ENCODE measurements at regions not wholly inside any gene's neighbourhood (a gene's known extent, or its start where the extent isn't known, plus 50 kb on each side); places are given as distances from the start of the nearest gene placed in this dataset.
A peak's percentile ranks its signal among the peaks of the same experiment; 100 is the strongest.

GRCh38 chr2:237260039-237260620, 153.8 kb downstream of the COL6A3 start:
- Histone ChIP-seq H3K18ac (ENCODE audit: low read depth in 1 of 2, low read length in 2 of 2) (no peak overlapping the region), H2BK120ac (ENCODE audit: low read depth, low read length) (no peak overlapping the region), H3K79me1 (replicated peaks; ENCODE audit: low read length, poor library complexity, severe bottlenecking) (no peaks in the 10 kb centered on the region), H3K9me3 (ENCODE audit: control insufficient read depth, low read length) (no peaks in the 10 kb centered on the region), H3K27me3 (ENCODE audit: control insufficient read depth in 1 of 2, insufficient read depth in 1 of 2, low read length in 2 of 2) (no peaks in the 10 kb centered on the region), H3K9ac (ENCODE audit: low read length) (peak overlapping the region; percentile 24), H3K14ac (ENCODE audit: low read length in 2 of 2) (no peak overlapping the region), H3K27ac (ENCODE audit: low read length, poor library complexity, severe bottlenecking) (no peak overlapping the region), H3K36me3 (ENCODE audit: control insufficient read depth in 1 of 2, insufficient read depth in 2 of 2, low read depth in 1 of 2, low read length in 2 of 2) (no peaks in the 10 kb centered on the region), H2AFZ (ENCODE audit: low read depth, low read length) (no peak overlapping the region), H2AK5ac (ENCODE audit: low read length, severe bottlenecking) (no peak overlapping the region), H3K4me1 (ENCODE audit: control insufficient read depth, insufficient read depth, low read depth, low read length) (peaks cover 21% of the 10 kb centered on the region), H2BK15ac (ENCODE audit: low read depth, poor library complexity, severe bottlenecking) (no peak overlapping the region), H3K4me3 (ENCODE audit: insufficient read depth in 1 of 2, low read depth in 1 of 2, low read length in 2 of 2) (no peak overlapping the region), H2BK12ac (ENCODE audit: low read length in 2 of 2) (peak overlapping the region in 1 of 2 experiments; percentile 66), H3K4me2 (ENCODE audit: low read length, poor library complexity, severe bottlenecking) (no peak overlapping the region), H3K4ac (ENCODE audit: low read depth in 1 of 2, low read length in 2 of 2) (no peak overlapping the region), H2BK5ac (ENCODE audit: low read depth, low read length, poor library complexity, severe bottlenecking) (no peak overlapping the region), H4K8ac (ENCODE audit: low read length) (no peak overlapping the region), H4K91ac (ENCODE audit: low read length) (no peak overlapping the region), H3K23ac (ENCODE audit: low read length in 2 of 2) (no peak overlapping the region)
- no peak for DNase-seq
- WGBS = 64% methylated on average over 2 of the region's 2 CpGs

GRCh38 chr2:237260686-237261085, 153.3 kb downstream of the COL6A3 start:
- H2BK15ac ChIP-seq (ENCODE audit: low read depth, poor library complexity, severe bottlenecking) = no peak overlapping the region
- H3K79me1 ChIP-seq (replicated peaks; ENCODE audit: low read length, poor library complexity, severe bottlenecking) = no peaks in the 10 kb centered on the region
- no peaks in the 10 kb centered on the region for H3K36me3 ChIP-seq (ENCODE audit: control insufficient read depth in 1 of 2, insufficient read depth in 2 of 2, low read depth in 1 of 2, low read length in 2 of 2)
- 95% methylated on average over 4 of the region's 4 CpGs for WGBS
- H3K18ac ChIP-seq (ENCODE audit: low read depth in 1 of 2, low read length in 2 of 2) = peak overlapping the region in 1 of 2 experiments; percentile 37
- H4K8ac ChIP-seq (ENCODE audit: low read length) = no peak overlapping the region
- H3K14ac ChIP-seq (ENCODE audit: low read length in 2 of 2) = no peak overlapping the region
- no peak overlapping the region for H3K4me3 ChIP-seq (ENCODE audit: insufficient read depth in 1 of 2, low read depth in 1 of 2, low read length in 2 of 2)
- peaks cover 21% of the 10 kb centered on the region for H3K4me1 ChIP-seq (ENCODE audit: control insufficient read depth, insufficient read depth, low read depth, low read length)
- no peak overlapping the region for H2BK5ac ChIP-seq (ENCODE audit: low read depth, low read length, poor library complexity, severe bottlenecking)
- H2AFZ ChIP-seq (ENCODE audit: low read depth, low read length) = no peak overlapping the region
- H2BK12ac ChIP-seq (ENCODE audit: low read length in 2 of 2) = peak overlapping the region in 1 of 2 experiments; percentile 17
- no peaks in the 10 kb centered on the region for H3K9me3 ChIP-seq (ENCODE audit: control insufficient read depth, low read length)
- H3K23ac ChIP-seq (ENCODE audit: low read length in 2 of 2) = no peak overlapping the region
- H3K27ac ChIP-seq (ENCODE audit: low read length, poor library complexity, severe bottlenecking) = no peak overlapping the region
- no peak overlapping the region for H3K4me2 ChIP-seq (ENCODE audit: low read length, poor library complexity, severe bottlenecking)
- DNase-seq = no peak
- H3K9ac ChIP-seq (ENCODE audit: low read length) = no peak overlapping the region
- H4K91ac ChIP-seq (ENCODE audit: low read length) = no peak overlapping the region
- no peak overlapping the region for H2AK5ac ChIP-seq (ENCODE audit: low read length, severe bottlenecking)
- no peak overlapping the region for H2BK120ac ChIP-seq (ENCODE audit: low read depth, low read length)
- peak overlapping the region in 1 of 2 experiments; percentile 40 for H3K4ac ChIP-seq (ENCODE audit: low read depth in 1 of 2, low read length in 2 of 2)
- H3K27me3 ChIP-seq (ENCODE audit: control insufficient read depth in 1 of 2, insufficient read depth in 1 of 2, low read length in 2 of 2) = no peaks in the 10 kb centered on the region

- no peaks in the 10 kb centered on the region for H3K9me3 ChIP-seq (ENCODE audit: control insufficient read depth, low read length)
- no peaks in the 10 kb centered on the region for H3K36me3 ChIP-seq (ENCODE audit: control insufficient read depth in 1 of 2, insufficient read depth in 2 of 2, low read depth in 1 of 2, low read length in 2 of 2)
- no peak overlapping the region for H3K4me3 ChIP-seq (ENCODE audit: insufficient read depth in 1 of 2, low read depth in 1 of 2, low read length in 2 of 2)
- H4K8ac ChIP-seq (ENCODE audit: low read length) = no peak overlapping the region
- 55% methylated on average over 2 of the region's 3 CpGs for WGBS
- no peak overlapping the region for H2AFZ ChIP-seq (ENCODE audit: low read depth, low read length)
- H3K27me3 ChIP-seq (ENCODE audit: control insufficient read depth in 1 of 2, insufficient read depth in 1 of 2, low read length in 2 of 2) = no peaks in the 10 kb centered on the region
- peak overlapping the region; percentile 19 to 70 for H2BK12ac ChIP-seq (ENCODE audit: low read length in 2 of 2)
- no peak overlapping the region for H2BK120ac ChIP-seq (ENCODE audit: low read depth, low read length)
- H3K9ac ChIP-seq (ENCODE audit: low read length) = no peak overlapping the region
- no peak for DNase-seq
- H3K4ac ChIP-seq (ENCODE audit: low read depth in 1 of 2, low read length in 2 of 2) = no peak overlapping the region
- H3K18ac ChIP-seq (ENCODE audit: low read depth in 1 of 2, low read length in 2 of 2) = peak overlapping the region in 1 of 2 experiments; percentile 70
- no peak overlapping the region for H2BK15ac ChIP-seq (ENCODE audit: low read depth, poor library complexity, severe bottlenecking)
- peaks cover 18% of the 10 kb centered on the region for H3K4me1 ChIP-seq (ENCODE audit: control insufficient read depth, insufficient read depth, low read depth, low read length)
- H3K4me2 ChIP-seq (ENCODE audit: low read length, poor library complexity, severe bottlenecking) = no peak overlapping the region
- no peak overlapping the region for H3K14ac ChIP-seq (ENCODE audit: low read length in 2 of 2)
- H3K23ac ChIP-seq (ENCODE audit: low read length in 2 of 2) = no peak overlapping the region
- no peak overlapping the region for H2BK5ac ChIP-seq (ENCODE audit: low read depth, low read length, poor library complexity, severe bottlenecking)
- peak overlapping the region; percentile 29 for H2AK5ac ChIP-seq (ENCODE audit: low read length, severe bottlenecking)
- H3K79me1 ChIP-seq (replicated peaks; ENCODE audit: low read length, poor library complexity, severe bottlenecking) = no peaks in the 10 kb centered on the region
- H4K91ac ChIP-seq (ENCODE audit: low read length) = no peak overlapping the region
- no peak overlapping the region for H3K27ac ChIP-seq (ENCODE audit: low read length, poor library complexity, severe bottlenecking)
Measured at GRCh38 chr2:237261327-237261726, 152.6 kb downstream of the COL6A3 start.

- peak overlapping the region in 1 of 2 experiments; percentile 50 for H2BK12ac ChIP-seq (ENCODE audit: low read length in 2 of 2)
- no peak overlapping the region for H3K23ac ChIP-seq (ENCODE audit: low read length in 2 of 2)
- peak overlapping the region in 1 of 2 experiments; percentile 38 for H3K4me3 ChIP-seq (ENCODE audit: insufficient read depth in 1 of 2, low read depth in 1 of 2, low read length in 2 of 2)
- no peak overlapping the region for H2BK120ac ChIP-seq (ENCODE audit: low read depth, low read length)
- peak overlapping the region; percentile 83 for H3K9ac ChIP-seq (ENCODE audit: low read length)
- H2AK5ac ChIP-seq (ENCODE audit: low read length, severe bottlenecking) = no peak overlapping the region
- H3K36me3 ChIP-seq (ENCODE audit: control insufficient read depth in 1 of 2, insufficient read depth in 2 of 2, low read depth in 1 of 2, low read length in 2 of 2) = no peaks in the 10 kb centered on the region
- 93% methylated on average over 8 of the region's 10 CpGs for WGBS
- H3K4me2 ChIP-seq (ENCODE audit: low read length, poor library complexity, severe bottlenecking) = no peak overlapping the region
- H4K91ac ChIP-seq (ENCODE audit: low read length) = no peak overlapping the region
- H4K8ac ChIP-seq (ENCODE audit: low read length) = no peak overlapping the region
- H3K14ac ChIP-seq (ENCODE audit: low read length in 2 of 2) = no peak overlapping the region
- H3K79me1 ChIP-seq (replicated peaks; ENCODE audit: low read length, poor library complexity, severe bottlenecking) = no peaks in the 10 kb centered on the region
- H3K4ac ChIP-seq (ENCODE audit: low read depth in 1 of 2, low read length in 2 of 2) = peak overlapping the region in 1 of 2 experiments; percentile 17
- no peak overlapping the region for H2AFZ ChIP-seq (ENCODE audit: low read depth, low read length)
- no peak overlapping the region for H2BK15ac ChIP-seq (ENCODE audit: low read depth, poor library complexity, severe bottlenecking)
- no peaks in the 10 kb centered on the region for H3K9me3 ChIP-seq (ENCODE audit: control insufficient read depth, low read length)
- H3K4me1 ChIP-seq (ENCODE audit: control insufficient read depth, insufficient read depth, low read depth, low read length) = peaks cover 8% of the 10 kb centered on the region
- peak overlapping the region; percentile 8 to 44 for H3K18ac ChIP-seq (ENCODE audit: low read depth in 1 of 2, low read length in 2 of 2)
- peak; percentile 80 for DNase-seq
- no peaks in the 10 kb centered on the region for H3K27me3 ChIP-seq (ENCODE audit: control insufficient read depth in 1 of 2, insufficient read depth in 1 of 2, low read length in 2 of 2)
- H3K27ac ChIP-seq (ENCODE audit: low read length, poor library complexity, severe bottlenecking) = no peak overlapping the region
- no peak overlapping the region for H2BK5ac ChIP-seq (ENCODE audit: low read depth, low read length, poor library complexity, severe bottlenecking)
Measured at GRCh38 chr2:237262838-237263771, 150.9 kb downstream of the COL6A3 start.
